ENCODE measurements at regions not wholly inside any gene's neighbourhood (a gene's known extent, or its start where the extent isn't known, plus 50 kb on each side); places are given as distances from the start of the nearest gene placed in this dataset.

GRCh38 chr5:86337667-86338460, 279.9 kb upstream of the COX7C start (continued):
- TF ChIP-seq, protein P1, sequence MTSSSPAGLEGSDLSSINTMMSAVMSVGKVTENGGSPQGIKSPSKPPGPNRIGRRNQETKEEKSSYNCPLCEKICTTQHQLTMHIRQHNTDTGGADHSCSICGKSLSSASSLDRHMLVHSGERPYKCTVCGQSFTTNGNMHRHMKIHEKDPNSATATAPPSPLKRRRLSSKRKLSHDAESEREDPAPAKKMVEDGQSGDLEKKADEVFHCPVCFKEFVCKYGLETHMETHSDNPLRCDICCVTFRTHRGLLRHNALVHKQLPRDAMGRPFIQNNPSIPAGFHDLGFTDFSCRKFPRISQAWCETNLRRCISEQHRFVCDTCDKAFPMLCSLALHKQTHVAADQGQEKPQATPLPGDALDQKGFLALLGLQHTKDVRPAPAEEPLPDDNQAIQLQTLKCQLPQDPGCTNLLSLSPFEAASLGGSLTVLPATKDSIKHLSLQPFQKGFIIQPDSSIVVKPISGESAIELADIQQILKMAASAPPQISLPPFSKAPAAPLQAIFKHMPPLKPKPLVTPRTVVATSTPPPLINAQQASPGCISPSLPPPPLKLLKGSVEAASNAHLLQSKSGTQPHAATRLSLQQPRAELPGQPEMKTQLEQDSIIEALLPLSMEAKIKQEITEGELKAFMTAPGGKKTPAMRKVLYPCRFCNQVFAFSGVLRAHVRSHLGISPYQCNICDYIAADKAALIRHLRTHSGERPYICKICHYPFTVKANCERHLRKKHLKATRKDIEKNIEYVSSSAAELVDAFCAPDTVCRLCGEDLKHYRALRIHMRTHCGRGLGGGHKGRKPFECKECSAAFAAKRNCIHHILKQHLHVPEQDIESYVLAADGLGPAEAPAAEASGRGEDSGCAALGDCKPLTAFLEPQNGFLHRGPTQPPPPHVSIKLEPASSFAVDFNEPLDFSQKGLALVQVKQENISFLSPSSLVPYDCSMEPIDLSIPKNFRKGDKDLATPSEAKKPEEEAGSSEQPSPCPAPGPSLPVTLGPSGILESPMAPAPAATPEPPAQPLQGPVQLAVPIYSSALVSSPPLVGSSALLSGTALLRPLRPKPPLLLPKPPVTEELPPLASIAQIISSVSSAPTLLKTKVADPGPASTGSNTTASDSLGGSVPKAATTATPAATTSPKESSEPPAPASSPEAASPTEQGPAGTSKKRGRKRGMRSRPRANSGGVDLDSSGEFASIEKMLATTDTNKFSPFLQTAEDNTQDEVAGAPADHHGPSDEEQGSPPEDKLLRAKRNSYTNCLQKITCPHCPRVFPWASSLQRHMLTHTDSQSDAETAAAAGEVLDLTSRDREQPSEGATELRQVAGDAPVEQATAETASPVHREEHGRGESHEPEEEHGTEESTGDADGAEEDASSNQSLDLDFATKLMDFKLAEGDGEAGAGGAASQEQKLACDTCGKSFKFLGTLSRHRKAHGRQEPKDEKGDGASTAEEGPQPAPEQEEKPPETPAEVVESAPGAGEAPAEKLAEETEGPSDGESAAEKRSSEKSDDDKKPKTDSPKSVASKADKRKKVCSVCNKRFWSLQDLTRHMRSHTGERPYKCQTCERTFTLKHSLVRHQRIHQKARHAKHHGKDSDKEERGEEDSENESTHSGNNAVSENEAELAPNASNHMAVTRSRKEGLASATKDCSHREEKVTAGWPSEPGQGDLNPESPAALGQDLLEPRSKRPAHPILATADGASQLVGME (CRISPR knock-in tag; IDR thresholded peaks at IDR 0.05) = no peak
- no peak for TF ChIP-seq FIP1L1 (IDR thresholded peaks at IDR 0.05; ENCODE audit: low read depth, low read length, poor library complexity, severe bottlenecking)

DNA sequence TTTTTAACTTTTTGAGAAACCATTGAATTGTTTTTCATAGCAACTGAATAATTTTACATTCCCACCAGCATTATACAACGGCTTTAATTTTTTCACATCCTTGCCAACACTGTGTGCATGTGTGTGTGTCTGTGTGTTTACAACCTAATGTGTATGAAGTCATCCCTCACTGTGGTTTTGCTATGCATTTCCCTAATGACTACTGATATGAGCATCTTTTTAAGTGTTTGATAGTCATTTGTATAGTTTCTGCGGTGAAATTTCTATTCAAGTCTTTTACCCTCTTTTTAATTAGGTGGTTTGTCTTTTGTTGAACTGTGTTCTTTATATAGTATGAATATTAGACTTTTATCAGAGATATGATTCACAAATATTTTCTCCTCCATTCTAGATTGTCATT, 263.1 kb upstream of the COX7C start:
- H3K27me3 ChIP-seq (ENCODE audit: control insufficient read depth in 2 of 2, insufficient read depth in 2 of 2, low read length in 2 of 2) = no peaks in the 10 kb centered on the region
- DNase-seq (ENCODE audit: extremely low read depth in 1 of 4, low spot score in 3 of 4) = no peak
- ChIA-PET POLR2A (no interaction called here), CTCF (ENCODE audit: low intra/inter-chr PET ratio) (no interaction called here)
- in situ Hi-C loops (cut with MboI) (no loop called here), intact Hi-C loops (cut with micrococcal nuclease) (no loop called here)
- H3K4me3 ChIP-seq = no peak overlapping the region
- no peak overlapping the region for H3K27ac ChIP-seq (ENCODE audit: extremely low read depth, low read depth, low read length)
- BruUV-seq (replicated peaks) = no TSS peak
- no peak for TF ChIP-seq GTF2F1 (IDR thresholded peaks at IDR 0.05; ENCODE audit: low read depth, low read length)
- no peak for TF ChIP-seq TAL1 (IDR thresholded peaks at IDR 0.05)
- no peak for TF ChIP-seq ELF1 (tag; IDR thresholded peaks at IDR 0.05)
- TF ChIP-seq ZNF644 (tag; IDR thresholded peaks at IDR 0.05; ENCODE audit: low read depth) = no peak
- no peak for TF ChIP-seq CHD2 (IDR thresholded peaks at IDR 0.05; ENCODE audit: low read depth, low read length)
- no peak for TF ChIP-seq NR2C2 (CRISPR knock-in tag; IDR thresholded peaks at IDR 0.05)
- no peak for TF ChIP-seq NR2C2 (tag; IDR thresholded peaks at IDR 0.05)
- TF ChIP-seq, protein P2, sequence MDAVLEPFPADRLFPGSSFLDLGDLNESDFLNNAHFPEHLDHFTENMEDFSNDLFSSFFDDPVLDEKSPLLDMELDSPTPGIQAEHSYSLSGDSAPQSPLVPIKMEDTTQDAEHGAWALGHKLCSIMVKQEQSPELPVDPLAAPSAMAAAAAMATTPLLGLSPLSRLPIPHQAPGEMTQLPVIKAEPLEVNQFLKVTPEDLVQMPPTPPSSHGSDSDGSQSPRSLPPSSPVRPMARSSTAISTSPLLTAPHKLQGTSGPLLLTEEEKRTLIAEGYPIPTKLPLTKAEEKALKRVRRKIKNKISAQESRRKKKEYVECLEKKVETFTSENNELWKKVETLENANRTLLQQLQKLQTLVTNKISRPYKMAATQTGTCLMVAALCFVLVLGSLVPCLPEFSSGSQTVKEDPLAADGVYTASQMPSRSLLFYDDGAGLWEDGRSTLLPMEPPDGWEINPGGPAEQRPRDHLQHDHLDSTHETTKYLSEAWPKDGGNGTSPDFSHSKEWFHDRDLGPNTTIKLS (IDR thresholded peaks at IDR 0.05; ENCODE audit: borderline replicate concordance, low read depth) = no peak
- no peak for TF ChIP-seq RBBP5 (IDR thresholded peaks at IDR 0.05; ENCODE audit: borderline replicate concordance, insufficient read depth, low read length, poor library complexity, severe bottlenecking)
- no peak for ATAC-seq
- H3K79me2 ChIP-seq (ENCODE audit: control insufficient read depth, insufficient read depth, low read length) = no peaks in the 10 kb centered on the region
- no peaks in the 10 kb centered on the region for H3K36me3 ChIP-seq (ENCODE audit: control insufficient read depth, insufficient read depth, low read length)
- no peak for FAIRE-seq
- H3K9ac ChIP-seq (ENCODE audit: insufficient read depth in 1 of 2, low read depth in 2 of 2, low read length in 2 of 2) = no peak overlapping the region
- H3K4me1 ChIP-seq (replicated peaks in 1 of 2; ENCODE audit: control insufficient read depth in 2 of 2, insufficient read depth in 2 of 2, low read length in 2 of 2) = no peaks in the 10 kb centered on the region
- no peaks in the 10 kb centered on the region for H3K9me3 ChIP-seq (replicated peaks; ENCODE audit: control insufficient read depth, insufficient read depth, low read depth, low read length)
- no peak overlapping the region for H3K4me2 ChIP-seq (ENCODE audit: insufficient read depth, low read length)
- 7% methylated on average over 2 of the region's 2 CpGs for WGBS (ENCODE audit: insufficient coverage, low coverage, missing lambda C conversion rate)
- H2AFZ ChIP-seq (ENCODE audit: low read depth, low read length) = no peak overlapping the region
- no peaks in the 10 kb centered on the region for H4K20me1 ChIP-seq (replicated peaks; ENCODE audit: control insufficient read depth, insufficient read depth, low read length)
- no peaks in the 10 kb centered on the region for H3K9me1 ChIP-seq (ENCODE audit: control insufficient read depth, insufficient read depth, low read length)
